ENCODE measurements at regions not wholly inside any gene's neighbourhood (a gene's known extent, or its start where the extent isn't known, plus 50 kb on each side); places are given as distances from the start of the nearest gene placed in this dataset.

DNA sequence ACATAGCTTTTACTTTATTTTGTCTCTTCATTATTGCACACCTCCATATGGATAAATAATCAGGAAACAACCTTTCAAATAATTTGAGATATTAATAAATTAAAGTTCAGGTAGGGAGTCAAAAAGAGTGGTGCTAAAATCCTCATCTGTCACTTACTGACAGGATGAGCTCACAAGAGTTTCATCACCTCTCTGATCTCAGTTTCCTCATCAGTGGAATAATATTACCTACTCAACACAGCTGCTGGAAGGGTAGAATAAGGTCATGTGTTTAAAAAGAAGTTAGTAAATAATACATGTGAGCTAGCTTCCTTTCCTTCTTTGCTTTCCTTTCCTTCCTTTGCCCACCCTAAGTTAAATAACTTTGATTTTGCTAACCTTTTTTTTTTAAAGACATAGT is 61.9 kb downstream of the RDH14 start (continued):
- TF ChIP-seq RXRA (IDR thresholded peaks at IDR 0.05) (no peak), CTCF (IDR thresholded peaks at IDR 0.05; ENCODE audit: low read depth, low read length, missing input control) (no peak), FOXA2 (IDR thresholded peaks at IDR 0.05) (no peak), NR2F2 (IDR thresholded peaks at IDR 0.05) (no peak), HNF4A (conservative IDR thresholded peaks at IDR 0.05) (no peak), SP1 (IDR thresholded peaks at IDR 0.05) (no peak)
- TF ChIP-seq, protein P1, sequence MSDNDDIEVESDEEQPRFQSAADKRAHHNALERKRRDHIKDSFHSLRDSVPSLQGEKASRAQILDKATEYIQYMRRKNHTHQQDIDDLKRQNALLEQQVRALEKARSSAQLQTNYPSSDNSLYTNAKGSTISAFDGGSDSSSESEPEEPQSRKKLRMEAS (IDR thresholded peaks at IDR 0.05): no peak
- TF ChIP-seq, protein P2, sequence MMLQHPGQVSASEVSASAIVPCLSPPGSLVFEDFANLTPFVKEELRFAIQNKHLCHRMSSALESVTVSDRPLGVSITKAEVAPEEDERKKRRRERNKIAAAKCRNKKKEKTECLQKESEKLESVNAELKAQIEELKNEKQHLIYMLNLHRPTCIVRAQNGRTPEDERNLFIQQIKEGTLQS (IDR thresholded peaks at IDR 0.05): no peak

- Histone ChIP-seq H3K9ac (ENCODE audit: low read depth in 1 of 2, low read length in 2 of 2) (no peak overlapping the region), H3K27me3 (ENCODE audit: control insufficient read depth in 4 of 4, insufficient read depth in 4 of 4, low read length in 3 of 4) (peaks cover 0 to 5% (median 0%) of the 10 kb centered on the region in 4 donors), H3K4me1 (ENCODE audit: control insufficient read depth in 4 of 4, insufficient read depth in 4 of 4, low read length in 3 of 4) (no peaks in the 10 kb centered on the region), H3K27ac (ENCODE audit: low read depth in 1 of 2, low read length in 2 of 2) (no peak overlapping the region), H3K36me3 (ENCODE audit: control insufficient read depth in 4 of 4, insufficient read depth in 3 of 4, low read depth in 1 of 4, low read length in 3 of 4) (no peaks in the 10 kb centered on the region), H3K4me3 (ENCODE audit: low read depth in 1 of 3, low read length in 3 of 3) (no peak overlapping the region), H3K9me3 (ENCODE audit: control insufficient read depth in 4 of 4, low read length in 3 of 4) (no peaks in the 10 kb centered on the region)
- 75% methylated on average over 4 of the region's 4 CpGs for WGBS
- no peak for DNase-seq (ENCODE audit: low spot score)
- TF ChIP-seq YY1 (IDR thresholded peaks at IDR 0.05) (no peak), SP1 (IDR thresholded peaks at IDR 0.05) (no peak), HNF4G (IDR thresholded peaks at IDR 0.05) (no peak), RAD21 (IDR thresholded peaks at IDR 0.05) (no peak), JUND (IDR thresholded peaks at IDR 0.05) (no peak), RXRA (IDR thresholded peaks at IDR 0.05) (no peak), FOXA1 (IDR thresholded peaks at IDR 0.05) (no peak), ZBTB33 (IDR thresholded peaks at IDR 0.05) (no peak), NR2F2 (IDR thresholded peaks at IDR 0.05) (no peak), HNF4A (conservative IDR thresholded peaks at IDR 0.05) (no peak), FOXA2 (IDR thresholded peaks at IDR 0.05) (no peak), TAF1 (conservative IDR thresholded peaks at IDR 0.05) (no peak), GABPA (IDR thresholded peaks at IDR 0.05 in 1 of 2, conservative IDR thresholded peaks at IDR 0.05 in 1 of 2) (no peak), EGR1 (IDR thresholded peaks at IDR 0.05; ENCODE audit: low read depth in 2 of 2) (no peak), CTCF (IDR thresholded peaks at IDR 0.05; ENCODE audit: low read depth, low read length, missing input control) (no peak)
- TF ChIP-seq, protein P3, sequence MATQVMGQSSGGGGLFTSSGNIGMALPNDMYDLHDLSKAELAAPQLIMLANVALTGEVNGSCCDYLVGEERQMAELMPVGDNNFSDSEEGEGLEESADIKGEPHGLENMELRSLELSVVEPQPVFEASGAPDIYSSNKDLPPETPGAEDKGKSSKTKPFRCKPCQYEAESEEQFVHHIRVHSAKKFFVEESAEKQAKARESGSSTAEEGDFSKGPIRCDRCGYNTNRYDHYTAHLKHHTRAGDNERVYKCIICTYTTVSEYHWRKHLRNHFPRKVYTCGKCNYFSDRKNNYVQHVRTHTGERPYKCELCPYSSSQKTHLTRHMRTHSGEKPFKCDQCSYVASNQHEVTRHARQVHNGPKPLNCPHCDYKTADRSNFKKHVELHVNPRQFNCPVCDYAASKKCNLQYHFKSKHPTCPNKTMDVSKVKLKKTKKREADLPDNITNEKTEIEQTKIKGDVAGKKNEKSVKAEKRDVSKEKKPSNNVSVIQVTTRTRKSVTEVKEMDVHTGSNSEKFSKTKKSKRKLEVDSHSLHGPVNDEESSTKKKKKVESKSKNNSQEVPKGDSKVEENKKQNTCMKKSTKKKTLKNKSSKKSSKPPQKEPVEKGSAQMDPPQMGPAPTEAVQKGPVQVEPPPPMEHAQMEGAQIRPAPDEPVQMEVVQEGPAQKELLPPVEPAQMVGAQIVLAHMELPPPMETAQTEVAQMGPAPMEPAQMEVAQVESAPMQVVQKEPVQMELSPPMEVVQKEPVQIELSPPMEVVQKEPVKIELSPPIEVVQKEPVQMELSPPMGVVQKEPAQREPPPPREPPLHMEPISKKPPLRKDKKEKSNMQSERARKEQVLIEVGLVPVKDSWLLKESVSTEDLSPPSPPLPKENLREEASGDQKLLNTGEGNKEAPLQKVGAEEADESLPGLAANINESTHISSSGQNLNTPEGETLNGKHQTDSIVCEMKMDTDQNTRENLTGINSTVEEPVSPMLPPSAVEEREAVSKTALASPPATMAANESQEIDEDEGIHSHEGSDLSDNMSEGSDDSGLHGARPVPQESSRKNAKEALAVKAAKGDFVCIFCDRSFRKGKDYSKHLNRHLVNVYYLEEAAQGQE (IDR thresholded peaks at IDR 0.05): no peak
- TF ChIP-seq, protein P1 (IDR thresholded peaks at IDR 0.05): no peak
- TF ChIP-seq, protein P2 (IDR thresholded peaks at IDR 0.05): no peak
These were observed 63.9 kb downstream of the RDH14 start for GRCh38 chr2:18496516-18496915.

Data from liver (tissue), 8 donors.